Testis (tissue), 2 donors: ENCODE measurements at regions not wholly inside any gene's neighbourhood (a gene's known extent, or its start where the extent isn't known, plus 50 kb on each side); places are given as distances from the start of the nearest gene placed in this dataset.

Experiments used
- CTCF ChIP-seq, 3 experiments: fragments of 450-650 bp in 2 of 3; fragments of 200-600 bp in 1 of 3; sonication (generic) in 1 of 3; IDR thresholded peaks; one replicate each; pipeline ENCODE4 v1.5.1; 2016 to 2019; ENCODE audit warnings: antibody characterized with exemption in 3 of 3, mild to moderate bottlenecking in 2 of 3, moderate library complexity in 1 of 3
- POLR2A ChIP-seq: fragments of 450-650 bp; IDR thresholded peaks from one replicate; pipeline ENCODE4 v1.6.1; 2017; ENCODE audit warnings: antibody characterized with exemption, mild to moderate bottlenecking, moderate library complexity

GRCh38 chr12:42799966-42800365 lies 210.4 kb upstream of the PRICKLE1 start:
- no peak for TF ChIP-seq CTCF (IDR thresholded peaks at IDR 0.05)
- TF ChIP-seq POLR2A = no peak
